ENCODE measurements at regions not wholly inside any gene's neighbourhood (a gene's known extent, or its start where the extent isn't known, plus 50 kb on each side); places are given as distances from the start of the nearest gene placed in this dataset.

DNA sequence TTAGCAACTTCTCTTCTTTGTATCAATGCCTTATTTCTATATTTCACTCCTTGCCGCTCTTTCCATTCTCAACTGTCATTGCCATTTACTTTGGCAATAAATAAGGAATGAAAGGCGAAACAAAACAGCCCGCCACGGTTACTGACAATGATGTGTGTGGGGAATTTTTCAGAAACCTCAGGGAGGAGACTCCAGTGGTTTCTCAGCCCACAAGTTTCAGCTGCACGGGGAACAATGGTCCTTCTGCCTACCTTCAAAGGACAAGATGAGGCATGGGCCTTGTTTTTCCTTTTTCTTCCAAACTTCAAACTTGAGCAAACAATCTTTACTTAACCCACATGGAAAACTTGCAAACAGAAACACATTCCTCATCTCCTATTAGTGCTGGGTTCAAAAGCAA lies 409.4 kb downstream of the METTL15 start:
- TF ChIP-seq, protein P1, sequence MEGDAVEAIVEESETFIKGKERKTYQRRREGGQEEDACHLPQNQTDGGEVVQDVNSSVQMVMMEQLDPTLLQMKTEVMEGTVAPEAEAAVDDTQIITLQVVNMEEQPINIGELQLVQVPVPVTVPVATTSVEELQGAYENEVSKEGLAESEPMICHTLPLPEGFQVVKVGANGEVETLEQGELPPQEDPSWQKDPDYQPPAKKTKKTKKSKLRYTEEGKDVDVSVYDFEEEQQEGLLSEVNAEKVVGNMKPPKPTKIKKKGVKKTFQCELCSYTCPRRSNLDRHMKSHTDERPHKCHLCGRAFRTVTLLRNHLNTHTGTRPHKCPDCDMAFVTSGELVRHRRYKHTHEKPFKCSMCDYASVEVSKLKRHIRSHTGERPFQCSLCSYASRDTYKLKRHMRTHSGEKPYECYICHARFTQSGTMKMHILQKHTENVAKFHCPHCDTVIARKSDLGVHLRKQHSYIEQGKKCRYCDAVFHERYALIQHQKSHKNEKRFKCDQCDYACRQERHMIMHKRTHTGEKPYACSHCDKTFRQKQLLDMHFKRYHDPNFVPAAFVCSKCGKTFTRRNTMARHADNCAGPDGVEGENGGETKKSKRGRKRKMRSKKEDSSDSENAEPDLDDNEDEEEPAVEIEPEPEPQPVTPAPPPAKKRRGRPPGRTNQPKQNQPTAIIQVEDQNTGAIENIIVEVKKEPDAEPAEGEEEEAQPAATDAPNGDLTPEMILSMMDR (IDR thresholded peaks at IDR 0.05; ENCODE audit: low read depth, low read length, missing control alignments): no peak
- no peak overlapping the region for H3K27ac ChIP-seq
- DNase-seq: no peak
- in situ Hi-C loops (cut with HindIII; ENCODE audit: low pct_ligation_motif_present, low sequenced_read_pairs): no loop called here
- H3K36me3 ChIP-seq (replicated peaks): no peaks in the 10 kb centered on the region
- no peak overlapping the region for H3K4me3 ChIP-seq (ENCODE audit: low read depth, low read length)
- no peaks in the 10 kb centered on the region for H3K27me3 ChIP-seq (replicated peaks)

DNA sequence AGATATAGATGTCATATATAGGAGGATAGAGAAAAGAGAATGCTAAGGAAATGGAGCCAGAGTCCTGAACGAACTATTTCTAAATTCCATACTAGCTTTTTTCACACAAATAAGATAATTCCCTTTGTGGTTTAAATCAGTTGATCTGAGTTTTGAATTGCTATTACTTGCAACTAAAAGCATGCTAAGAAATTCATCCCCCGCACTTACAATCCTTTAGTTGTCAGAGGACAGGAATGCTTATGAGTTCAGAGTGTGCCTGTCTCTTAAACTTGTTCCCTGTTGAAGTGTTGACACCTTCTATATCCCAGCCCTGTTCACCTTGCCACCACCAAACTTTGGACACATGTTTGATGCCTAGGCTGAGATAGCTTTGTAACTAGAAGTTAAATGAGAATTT lies 406.2 kb downstream of the METTL15 start:
- Histone ChIP-seq H3K27ac (no peak overlapping the region), H3K36me3 (replicated peaks) (no peaks in the 10 kb centered on the region), H3K27me3 (replicated peaks) (no peaks in the 10 kb centered on the region), H3K4me3 (ENCODE audit: low read depth, low read length) (no peak overlapping the region)
- in situ Hi-C loops (cut with HindIII; ENCODE audit: low pct_ligation_motif_present, low sequenced_read_pairs): no loop called here
- peak; percentile 10 for DNase-seq
- TF ChIP-seq, protein P1 (IDR thresholded peaks at IDR 0.05; ENCODE audit: low read depth, low read length, missing control alignments): no peak

DNA sequence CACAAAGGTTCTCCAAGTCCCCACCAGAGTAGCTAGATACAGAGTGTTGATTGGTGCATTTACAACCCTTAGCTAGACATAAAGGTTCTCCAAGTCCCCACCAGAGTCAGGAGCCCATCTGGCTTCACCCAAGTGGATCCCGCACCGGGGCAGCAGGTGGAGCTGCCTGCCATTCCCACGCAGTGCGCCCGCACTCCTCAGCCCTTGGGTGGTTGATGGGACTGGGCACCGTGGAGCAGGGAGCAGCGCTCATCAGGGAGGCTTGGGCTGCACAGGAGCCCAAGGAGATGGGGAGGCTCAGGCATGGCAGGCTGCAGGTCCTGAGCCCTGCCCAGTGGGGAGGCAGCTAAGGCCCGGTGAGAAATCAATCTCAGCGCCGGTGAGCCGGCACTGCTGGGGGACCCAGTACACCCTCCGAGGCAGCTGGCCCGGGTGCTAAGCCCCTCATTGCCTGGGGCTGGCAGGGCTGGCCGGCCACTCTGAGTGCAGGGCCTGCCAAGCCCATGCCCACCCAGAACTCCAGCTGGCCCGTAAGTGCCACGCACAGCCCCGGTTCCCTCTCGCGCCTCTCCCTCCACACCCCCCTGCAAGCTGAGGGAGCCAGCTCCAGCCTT lies 404.1 kb downstream of the METTL15 start:
- Histone ChIP-seq H3K27me3 (replicated peaks) (no peaks in the 10 kb centered on the region), H3K36me3 (replicated peaks) (no peaks in the 10 kb centered on the region), H3K27ac (no peak overlapping the region), H3K4me3 (ENCODE audit: low read depth, low read length) (no peak overlapping the region)
- in situ Hi-C loops (cut with HindIII; ENCODE audit: low pct_ligation_motif_present, low sequenced_read_pairs): no loop called here
- no peak for DNase-seq
- TF ChIP-seq, protein P1 (IDR thresholded peaks at IDR 0.05; ENCODE audit: low read depth, low read length, missing control alignments): no peak

DNA sequence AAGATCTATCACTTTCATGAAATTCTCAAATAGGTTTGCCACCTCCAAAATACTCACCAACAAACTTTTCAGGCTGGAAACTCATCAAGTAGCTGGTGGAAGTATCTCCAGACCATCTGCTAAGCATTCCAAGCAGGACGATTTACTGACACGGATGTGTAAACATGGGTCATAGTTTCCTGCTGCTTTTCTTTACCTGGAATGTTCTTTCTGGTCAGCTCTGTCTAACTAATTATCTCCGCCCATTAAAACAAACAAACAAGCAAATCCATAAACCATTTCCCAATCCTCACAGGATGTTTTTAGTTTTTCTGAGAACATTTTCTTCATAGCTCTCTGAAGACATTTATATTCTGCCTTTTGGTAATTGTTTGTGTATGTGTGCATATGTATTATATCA lies 397.0 kb downstream of the METTL15 start:
- no peaks in the 10 kb centered on the region for H3K27me3 ChIP-seq (replicated peaks)
- H3K27ac ChIP-seq: no peak overlapping the region
- no peaks in the 10 kb centered on the region for H3K36me3 ChIP-seq (replicated peaks)
- H3K4me3 ChIP-seq (ENCODE audit: low read depth, low read length): no peak overlapping the region
- in situ Hi-C loops (cut with HindIII; ENCODE audit: low pct_ligation_motif_present, low sequenced_read_pairs): no loop called here
- no peak for DNase-seq
- TF ChIP-seq, protein P1 (IDR thresholded peaks at IDR 0.05; ENCODE audit: low read depth, low read length, missing control alignments): no peak

DNA sequence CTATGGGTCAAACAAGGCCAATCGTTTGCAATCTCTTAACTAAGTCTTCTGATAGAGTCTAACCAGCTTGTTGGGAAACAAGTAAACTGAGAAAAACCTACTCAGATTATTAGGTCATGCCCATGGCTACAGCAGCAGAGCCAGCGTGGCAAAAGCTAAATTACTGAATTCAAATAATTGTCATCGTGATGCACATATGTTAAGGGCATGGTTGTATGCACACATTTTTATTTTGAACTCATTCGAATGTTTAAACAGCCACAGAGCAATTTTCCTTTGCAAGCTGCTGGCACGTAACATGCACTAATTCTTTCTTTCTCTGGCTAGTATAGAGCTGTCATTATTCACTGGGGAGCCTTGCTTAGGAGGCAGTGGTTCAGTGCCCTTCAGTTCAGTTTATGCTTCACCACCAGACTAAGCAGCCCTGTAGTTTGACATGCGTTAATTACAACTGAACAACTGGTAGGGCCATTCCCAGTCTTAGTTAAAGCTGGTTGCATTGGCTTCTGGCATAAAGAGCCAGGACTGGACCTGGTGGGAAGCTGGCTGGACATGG lies 396.4 kb downstream of the METTL15 start:
- H3K36me3 ChIP-seq (replicated peaks): no peaks in the 10 kb centered on the region
- TF ChIP-seq, protein P1 (IDR thresholded peaks at IDR 0.05; ENCODE audit: low read depth, low read length, missing control alignments): no peak
- H3K27ac ChIP-seq: no peak overlapping the region
- DNase-seq: no peak
- no peaks in the 10 kb centered on the region for H3K27me3 ChIP-seq (replicated peaks)
- in situ Hi-C loops (cut with HindIII; ENCODE audit: low pct_ligation_motif_present, low sequenced_read_pairs): no loop called here
- H3K4me3 ChIP-seq (ENCODE audit: low read depth, low read length): no peak overlapping the region

DNA sequence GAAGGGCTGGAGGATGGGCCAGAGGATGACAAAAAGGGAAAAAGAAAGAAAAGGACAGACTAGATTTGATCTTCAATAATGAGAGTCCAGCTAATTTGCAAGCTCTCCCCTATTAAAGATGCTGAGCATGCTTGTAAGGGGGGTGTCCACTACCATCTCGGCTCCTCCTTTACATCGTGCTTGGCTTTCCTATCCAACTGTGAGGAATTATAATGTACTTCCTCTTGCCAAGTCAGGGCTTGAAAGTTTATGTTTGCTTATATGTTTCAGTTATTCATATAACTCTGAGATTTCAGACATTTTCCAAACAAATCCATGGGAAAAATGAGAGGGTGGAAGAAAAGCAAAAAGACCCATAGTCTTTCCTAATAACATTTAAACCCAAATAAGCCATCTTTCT lies 387.1 kb downstream of the METTL15 start:
- H3K27me3 ChIP-seq (replicated peaks): no peaks in the 10 kb centered on the region
- no peak overlapping the region for H3K4me3 ChIP-seq (ENCODE audit: low read depth, low read length)
- no peaks in the 10 kb centered on the region for H3K36me3 ChIP-seq (replicated peaks)
- no peak for DNase-seq
- in situ Hi-C loops (cut with HindIII; ENCODE audit: low pct_ligation_motif_present, low sequenced_read_pairs): no loop called here
- TF ChIP-seq, protein P1 (IDR thresholded peaks at IDR 0.05; ENCODE audit: low read depth, low read length, missing control alignments): no peak
- H3K27ac ChIP-seq: no peak overlapping the region

All from brain microvascular endothelial cell (primary cell).